Peyer's patch (tissue), 4 donors: ENCODE measurements at regions not wholly inside any gene's neighbourhood (a gene's known extent, or its start where the extent isn't known, plus 50 kb on each side); places are given as distances from the start of the nearest gene placed in this dataset.

Experiments
- DNase-seq, 3 donors: peaks; one replicate each; pipeline ENCODE4 v3.0.0-alpha.2; 2017 to 2019
- H3K27ac ChIP-seq, 4 donors: fragments of 200-600 bp; sonication (generic); one replicate each; pipeline ENCODE4 v1.5.1; 2016 to 2019
- H3K27me3 ChIP-seq, 2 donors: fragments of 200-600 bp; sonication (generic); one replicate each; pipeline ENCODE4 v1.5.1; 2019
- H3K36me3 ChIP-seq, 3 donors: fragments of 200-600 bp; sonication (generic); one replicate each; pipeline ENCODE4 v1.5.1; 2016 to 2019
- H3K4me1 ChIP-seq, 4 donors: fragments of 200-600 bp; sonication (generic); one replicate each; pipeline ENCODE4 v1.5.1; 2016 to 2019
- H3K4me3 ChIP-seq, 4 donors: fragments of 200-600 bp; sonication (generic); 1 replicate in 3 of 4; 2 replicates in 1 of 4; pipeline ENCODE4 v1.5.1; 2016 to 2019; ENCODE audit warnings: mild to moderate bottlenecking in 1 of 4
- H3K9me3 ChIP-seq, 4 donors: fragments of 200-600 bp; sonication (generic); one replicate each; pipeline ENCODE4 v1.5.1; 2016 to 2019; ENCODE audit warnings: mild to moderate bottlenecking in 1 of 4
- POLR2A ChIP-seq, 2 donors: fragments of 450-650 bp; IDR thresholded peaks; one replicate each; pipeline ENCODE4 v1.5.1; 2017; ENCODE audit warnings: antibody characterized with exemption in 2 of 2, mild to moderate bottlenecking in 2 of 2, moderate library complexity in 2 of 2
- TF ChIP-seq, protein P1 (sequence below), 6 experiments: fragments of 450-650 bp in 4 of 6; fragments of 200-600 bp in 2 of 6; sonication (generic) in 1 of 6; IDR thresholded peaks; one replicate each; pipeline ENCODE4 v1.5.1; 2017 to 2019; ENCODE audit warnings: antibody characterized with exemption in 6 of 6, mild to moderate bottlenecking in 3 of 6, moderate library complexity in 1 of 6

DNA sequence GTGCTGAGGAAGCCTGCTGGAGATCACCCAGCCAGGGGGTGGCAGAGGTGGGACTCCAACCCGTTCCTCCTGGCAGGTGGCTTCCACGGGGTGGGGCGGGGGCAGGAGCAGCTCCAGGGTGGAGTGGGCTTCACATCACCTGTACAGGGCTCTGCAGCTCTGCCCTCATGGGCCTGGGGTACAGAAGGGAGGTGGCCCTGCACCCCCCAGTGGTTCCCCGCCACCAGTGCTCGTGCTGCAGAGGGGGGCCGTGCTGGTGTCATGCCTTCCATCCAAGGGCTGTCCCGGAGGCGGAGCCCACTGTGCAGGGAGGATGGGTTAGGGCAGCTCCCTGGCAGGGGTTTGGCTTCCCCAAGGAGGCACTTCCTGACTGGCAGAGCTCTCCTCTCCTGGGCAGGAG lies 76.4 kb upstream of the SHISAL1 start:
- H3K27me3 ChIP-seq, result no peaks in the 10 kb centered on the region
- no peaks in the 10 kb centered on the region for H3K36me3 ChIP-seq
- no peaks in the 10 kb centered on the region for H3K4me1 ChIP-seq
- H3K4me3 ChIP-seq, result no peak overlapping the region
- TF ChIP-seq, protein P1, sequence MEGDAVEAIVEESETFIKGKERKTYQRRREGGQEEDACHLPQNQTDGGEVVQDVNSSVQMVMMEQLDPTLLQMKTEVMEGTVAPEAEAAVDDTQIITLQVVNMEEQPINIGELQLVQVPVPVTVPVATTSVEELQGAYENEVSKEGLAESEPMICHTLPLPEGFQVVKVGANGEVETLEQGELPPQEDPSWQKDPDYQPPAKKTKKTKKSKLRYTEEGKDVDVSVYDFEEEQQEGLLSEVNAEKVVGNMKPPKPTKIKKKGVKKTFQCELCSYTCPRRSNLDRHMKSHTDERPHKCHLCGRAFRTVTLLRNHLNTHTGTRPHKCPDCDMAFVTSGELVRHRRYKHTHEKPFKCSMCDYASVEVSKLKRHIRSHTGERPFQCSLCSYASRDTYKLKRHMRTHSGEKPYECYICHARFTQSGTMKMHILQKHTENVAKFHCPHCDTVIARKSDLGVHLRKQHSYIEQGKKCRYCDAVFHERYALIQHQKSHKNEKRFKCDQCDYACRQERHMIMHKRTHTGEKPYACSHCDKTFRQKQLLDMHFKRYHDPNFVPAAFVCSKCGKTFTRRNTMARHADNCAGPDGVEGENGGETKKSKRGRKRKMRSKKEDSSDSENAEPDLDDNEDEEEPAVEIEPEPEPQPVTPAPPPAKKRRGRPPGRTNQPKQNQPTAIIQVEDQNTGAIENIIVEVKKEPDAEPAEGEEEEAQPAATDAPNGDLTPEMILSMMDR (IDR thresholded peaks at IDR 0.05), result no peak
- no peak for TF ChIP-seq POLR2A (IDR thresholded peaks at IDR 0.05)
- peak in 1 of 3 donors; percentile 45 for DNase-seq
- no peak overlapping the region for H3K27ac ChIP-seq
- no peaks in the 10 kb centered on the region for H3K9me3 ChIP-seq

DNA sequence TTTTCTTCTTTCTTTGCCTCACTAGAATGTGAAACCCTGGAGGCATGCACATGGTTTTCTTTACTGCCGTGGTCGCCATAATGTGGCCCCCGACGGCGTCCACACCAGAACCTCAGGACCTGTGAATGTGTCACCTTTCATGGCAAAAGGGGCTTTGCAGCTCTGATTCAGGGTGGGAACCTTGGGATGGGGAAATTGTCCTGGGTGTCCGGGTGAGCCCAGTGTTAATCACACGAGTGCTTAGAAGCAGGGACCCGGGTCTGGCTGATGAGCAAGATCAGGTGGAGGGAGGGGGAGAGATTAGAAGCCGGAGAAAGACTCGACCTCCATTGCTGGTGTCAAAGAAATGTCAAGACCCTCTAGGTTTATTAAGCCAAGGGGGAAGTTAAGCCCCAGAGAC lies 74.7 kb upstream of the SHISAL1 start:
- H3K4me1 ChIP-seq, result no peaks in the 10 kb centered on the region
- DNase-seq, result peak in 1 of 3 donors; percentile 8
- no peaks in the 10 kb centered on the region for H3K27me3 ChIP-seq
- no peak overlapping the region for H3K4me3 ChIP-seq
- no peaks in the 10 kb centered on the region for H3K36me3 ChIP-seq
- TF ChIP-seq, protein P1 (IDR thresholded peaks at IDR 0.05), result no peak
- TF ChIP-seq POLR2A (IDR thresholded peaks at IDR 0.05), result no peak
- no peak overlapping the region for H3K27ac ChIP-seq
- no peaks in the 10 kb centered on the region for H3K9me3 ChIP-seq

DNA sequence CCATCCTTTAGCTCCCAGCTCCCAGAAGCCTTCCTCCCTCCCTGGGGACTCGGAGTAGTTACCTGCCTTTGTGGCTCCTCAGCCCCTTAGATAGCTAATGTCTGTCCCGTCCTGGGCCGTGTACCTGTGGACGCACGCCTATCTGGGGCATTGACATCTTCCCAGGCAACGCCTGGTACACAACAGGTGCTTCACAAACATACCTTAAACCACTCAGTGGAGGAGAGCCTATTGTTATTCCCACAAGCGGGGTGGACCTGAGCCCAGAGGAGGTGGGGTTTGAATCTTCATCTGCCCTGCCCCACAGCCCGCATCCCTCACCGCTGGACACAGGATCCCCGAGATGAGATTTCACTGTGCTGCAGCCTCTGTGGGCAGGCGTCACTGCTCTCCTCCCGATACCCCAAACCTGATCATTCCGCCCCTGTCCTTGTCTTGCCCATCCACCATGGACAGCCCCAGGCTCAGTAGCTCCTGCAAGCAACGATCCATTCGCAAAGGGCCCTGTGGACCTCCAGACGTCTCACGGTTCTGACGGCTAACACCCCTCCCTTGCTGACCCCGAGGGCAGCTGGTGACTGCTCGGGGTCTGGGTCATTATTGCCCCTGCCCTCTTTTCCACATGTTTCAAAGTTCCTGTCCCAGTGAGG lies 73.8 kb upstream of the SHISAL1 start:
- H3K27ac ChIP-seq, result no peak overlapping the region
- no peaks in the 10 kb centered on the region for H3K4me1 ChIP-seq
- no peaks in the 10 kb centered on the region for H3K36me3 ChIP-seq
- no peaks in the 10 kb centered on the region for H3K27me3 ChIP-seq
- no peaks in the 10 kb centered on the region for H3K9me3 ChIP-seq
- no peak for TF ChIP-seq POLR2A (IDR thresholded peaks at IDR 0.05)
- TF ChIP-seq, protein P1 (IDR thresholded peaks at IDR 0.05), result no peak
- DNase-seq, result peak in 1 of 3 donors; percentile 37
- H3K4me3 ChIP-seq, result no peak overlapping the region

DNA sequence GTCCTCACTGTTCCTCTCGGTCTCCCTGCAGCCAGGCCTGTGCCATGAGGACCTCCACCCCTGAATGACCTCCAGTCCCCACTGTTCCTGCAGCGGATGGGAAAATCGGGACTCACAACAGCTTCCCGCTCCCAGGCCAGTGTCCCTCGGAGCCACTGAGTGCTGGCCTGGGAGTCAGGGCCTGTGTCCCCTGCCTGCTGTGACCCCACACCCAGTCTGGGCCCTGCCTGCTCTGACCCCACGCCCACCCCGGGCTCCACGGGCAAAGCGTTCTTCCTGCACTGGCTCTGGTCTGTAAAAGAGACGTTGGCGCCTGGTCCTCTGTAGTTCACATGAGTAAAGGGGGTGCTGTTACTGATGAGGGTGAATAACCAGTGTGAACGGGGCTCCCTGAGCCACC lies 73.0 kb upstream of the SHISAL1 start:
- H3K36me3 ChIP-seq, result no peaks in the 10 kb centered on the region
- no peaks in the 10 kb centered on the region for H3K27me3 ChIP-seq
- H3K4me3 ChIP-seq, result no peak overlapping the region
- H3K27ac ChIP-seq, result no peak overlapping the region
- TF ChIP-seq, protein P1 (IDR thresholded peaks at IDR 0.05), result no peak
- TF ChIP-seq POLR2A (IDR thresholded peaks at IDR 0.05), result no peak
- DNase-seq, result no peak
- no peaks in the 10 kb centered on the region for H3K4me1 ChIP-seq
- no peaks in the 10 kb centered on the region for H3K9me3 ChIP-seq

DNA sequence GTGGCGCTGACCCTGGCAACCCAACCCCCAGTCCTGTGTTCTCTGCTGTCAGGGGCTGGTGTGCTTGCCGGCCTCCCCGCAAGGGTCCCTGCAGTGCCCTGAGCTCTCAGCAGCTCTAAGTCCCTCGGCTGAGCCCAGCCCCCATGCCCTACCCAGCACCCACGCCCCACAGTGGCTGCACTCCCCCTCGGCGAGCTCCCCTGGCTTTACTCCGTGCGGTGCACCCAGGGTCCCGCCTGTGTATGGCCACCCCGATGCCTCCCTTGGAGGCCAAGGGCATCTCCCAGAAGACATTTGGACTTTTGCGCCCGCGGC lies 72.5 kb upstream of the SHISAL1 start:
- H3K27me3 ChIP-seq, result no peaks in the 10 kb centered on the region
- DNase-seq, result peak in 1 of 3 donors; percentile 42
- no peaks in the 10 kb centered on the region for H3K9me3 ChIP-seq
- no peak overlapping the region for H3K4me3 ChIP-seq
- H3K27ac ChIP-seq, result no peak overlapping the region
- H3K4me1 ChIP-seq, result no peaks in the 10 kb centered on the region
- no peak for TF ChIP-seq POLR2A (IDR thresholded peaks at IDR 0.05)
- H3K36me3 ChIP-seq, result no peaks in the 10 kb centered on the region

DNA sequence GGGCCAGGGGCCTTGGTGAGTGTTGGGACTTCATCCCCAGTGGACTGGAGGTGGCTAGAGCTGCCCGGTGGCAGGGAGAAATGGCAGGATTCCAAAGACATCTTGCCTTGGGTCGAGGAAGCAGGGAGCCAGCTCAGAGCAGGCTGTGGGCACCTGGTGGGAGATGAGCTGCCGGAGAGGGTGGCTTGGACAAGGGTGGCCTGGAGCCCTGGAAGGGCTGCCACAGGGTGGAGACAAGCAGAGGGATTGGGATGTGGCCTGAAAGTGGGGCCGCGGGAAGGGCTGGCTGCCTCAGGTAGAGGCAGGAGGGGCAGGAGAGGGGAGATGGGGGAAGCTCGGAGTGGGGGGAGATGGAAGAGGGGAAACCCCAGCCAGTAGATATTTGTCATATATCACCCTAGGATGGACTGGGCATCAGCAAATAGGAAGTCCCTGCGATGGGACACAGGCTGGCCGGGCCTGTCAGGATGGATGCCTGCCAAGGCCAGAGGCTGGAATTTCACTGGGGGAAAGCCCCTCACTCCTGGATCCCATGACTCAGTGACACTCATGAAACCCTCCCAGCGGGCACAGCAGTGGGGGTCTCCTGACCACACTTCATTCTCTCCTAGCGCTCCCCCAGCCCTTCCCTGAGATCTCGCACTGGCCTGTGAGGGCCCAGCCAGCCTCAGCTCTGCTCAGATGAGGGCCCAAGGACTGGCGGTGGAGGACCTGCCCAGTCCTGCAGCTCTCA lies 72.0 kb upstream of the SHISAL1 start:
- H3K27ac ChIP-seq, result no peak overlapping the region
- H3K4me1 ChIP-seq, result no peaks in the 10 kb centered on the region
- no peak overlapping the region for H3K4me3 ChIP-seq
- H3K9me3 ChIP-seq, result no peaks in the 10 kb centered on the region
- peak in 1 of 3 donors; percentile 23 for DNase-seq
- no peaks in the 10 kb centered on the region for H3K27me3 ChIP-seq
- H3K36me3 ChIP-seq, result no peaks in the 10 kb centered on the region
- TF ChIP-seq, protein P1 (IDR thresholded peaks at IDR 0.05), result no peak
- no peak for TF ChIP-seq POLR2A (IDR thresholded peaks at IDR 0.05)
